Kidney capillary endothelial cell (primary cell): ENCODE measurements at regions not wholly inside any gene's neighbourhood (a gene's known extent, or its start where the extent isn't known, plus 50 kb on each side); places are given as distances from the start of the nearest gene placed in this dataset.
"Not testable (repeated sequence)": the region's sequence is repeated elsewhere in the genome, so short reads cannot be mapped to it uniquely, and the experiment has no call there.

Experiments
- DNase-seq: peaks from one replicate; pipeline ENCODE4 v3.0.0-alpha.2; 2018; ENCODE audit warnings: low spot score

- DNase-seq = no peak
These were observed 1021.6 kb downstream of the NCAM2 start for GRCh38 chr21:22019766-22020165.

GRCh38 chr21:22020221-22020620 is 1022.0 kb downstream of the NCAM2 start:
- DNase-seq = no peak

- not testable (repeated sequence) for DNase-seq
These were observed 1025.7 kb downstream of the NCAM2 start for GRCh38 chr21:22023896-22024295.

- DNase-seq = no peak
These were observed 1046.2 kb downstream of the NCAM2 start for GRCh38 chr21:22044431-22044830.

GRCh38 chr21:22046576-22046975 is 1048.4 kb downstream of the NCAM2 start:
- no peak for DNase-seq

- DNase-seq = no peak
These were observed 1058.7 kb downstream of the NCAM2 start for GRCh38 chr21:22056904-22057303.

GRCh38 chr21:22062472-22063139 is 1064.4 kb downstream of the NCAM2 start:
- DNase-seq = no peak

GRCh38 chr21:22063140-22063539 is 1064.9 kb downstream of the NCAM2 start:
- no peak for DNase-seq

GRCh38 chr21:22076471-22076870 is 1078.3 kb downstream of the NCAM2 start:
- DNase-seq = no peak

- DNase-seq = no peak
These were observed 1085.7 kb downstream of the NCAM2 start for GRCh38 chr21:22083899-22084298.

GRCh38 chr21:22096314-22096713 is 1098.1 kb downstream of the NCAM2 start:
- no peak for DNase-seq

GRCh38 chr21:22106720-22107410 is 1108.7 kb downstream of the NCAM2 start:
- no peak for DNase-seq

GRCh38 chr21:22115746-22116145 is 1117.5 kb downstream of the NCAM2 start:
- no peak for DNase-seq

- DNase-seq = no peak
These were observed 1122.5 kb downstream of the NCAM2 start for GRCh38 chr21:22120616-22121266.

- DNase-seq = no peak
These were observed 1127.4 kb downstream of the NCAM2 start for GRCh38 chr21:22125581-22125980.

- DNase-seq = no peak
These were observed 1130.5 kb downstream of the NCAM2 start for GRCh38 chr21:22128671-22129070.

- DNase-seq = no peak
These were observed 1134.3 kb downstream of the NCAM2 start for GRCh38 chr21:22132358-22133071.

GRCh38 chr21:22136740-22137139 is 1138.5 kb downstream of the NCAM2 start:
- no peak for DNase-seq

GRCh38 chr21:22138297-22139016 is 1140.2 kb downstream of the NCAM2 start:
- no peak for DNase-seq

GRCh38 chr21:22145545-22145944 is 1147.3 kb downstream of the NCAM2 start:
- no peak for DNase-seq

GRCh38 chr21:22154579-22155274 is 1156.5 kb downstream of the NCAM2 start:
- no peak for DNase-seq
